ENCODE measurements at regions not wholly inside any gene's neighbourhood (a gene's known extent, or its start where the extent isn't known, plus 50 kb on each side); places are given as distances from the start of the nearest gene placed in this dataset.
A peak's percentile ranks its signal among the peaks of the same experiment; 100 is the strongest.

GRCh38 chr18:55781481-55781957 lies 193.5 kb upstream of the TCF4 start:
- no peak overlapping the region for H3K4me3 ChIP-seq (ENCODE audit: low read depth, low read length)
- no peak for DNase-seq (ENCODE audit: low read depth)
- TF ChIP-seq, protein P1, sequence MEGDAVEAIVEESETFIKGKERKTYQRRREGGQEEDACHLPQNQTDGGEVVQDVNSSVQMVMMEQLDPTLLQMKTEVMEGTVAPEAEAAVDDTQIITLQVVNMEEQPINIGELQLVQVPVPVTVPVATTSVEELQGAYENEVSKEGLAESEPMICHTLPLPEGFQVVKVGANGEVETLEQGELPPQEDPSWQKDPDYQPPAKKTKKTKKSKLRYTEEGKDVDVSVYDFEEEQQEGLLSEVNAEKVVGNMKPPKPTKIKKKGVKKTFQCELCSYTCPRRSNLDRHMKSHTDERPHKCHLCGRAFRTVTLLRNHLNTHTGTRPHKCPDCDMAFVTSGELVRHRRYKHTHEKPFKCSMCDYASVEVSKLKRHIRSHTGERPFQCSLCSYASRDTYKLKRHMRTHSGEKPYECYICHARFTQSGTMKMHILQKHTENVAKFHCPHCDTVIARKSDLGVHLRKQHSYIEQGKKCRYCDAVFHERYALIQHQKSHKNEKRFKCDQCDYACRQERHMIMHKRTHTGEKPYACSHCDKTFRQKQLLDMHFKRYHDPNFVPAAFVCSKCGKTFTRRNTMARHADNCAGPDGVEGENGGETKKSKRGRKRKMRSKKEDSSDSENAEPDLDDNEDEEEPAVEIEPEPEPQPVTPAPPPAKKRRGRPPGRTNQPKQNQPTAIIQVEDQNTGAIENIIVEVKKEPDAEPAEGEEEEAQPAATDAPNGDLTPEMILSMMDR (IDR thresholded peaks at IDR 0.05; ENCODE audit: insufficient read depth, low read depth, low read length) = peak; percentile 74
- CTCF ChIA-PET = interaction anchor here (0.6 to 2.5 kb wide), 11 partner anchors 8 to 795 kb away, joined by 3 to 9 read pairs (median 4); no protein-coding TSS in a partner anchor
- POLR2A ChIA-PET = no interaction called here
- no peaks in the 10 kb centered on the region for H3K36me3 ChIP-seq (ENCODE audit: control insufficient read depth, insufficient read depth, low read length)
- no peaks in the 10 kb centered on the region for H3K27me3 ChIP-seq (ENCODE audit: control insufficient read depth, insufficient read depth, low read length)

GRCh38 chr18:55780586-55781071 lies 192.6 kb upstream of the TCF4 start:
- TF ChIP-seq, protein P1 (IDR thresholded peaks at IDR 0.05; ENCODE audit: insufficient read depth, low read depth, low read length) = no peak
- no peak for DNase-seq (ENCODE audit: low read depth)
- POLR2A ChIA-PET = no interaction called here

GRCh38 chr18:55779691-55780585 lies 191.9 kb upstream of the TCF4 start:
- no peaks in the 10 kb centered on the region for H3K36me3 ChIP-seq (ENCODE audit: control insufficient read depth, insufficient read depth, low read length)
- no peak for DNase-seq (ENCODE audit: low read depth)
- ChIA-PET CTCF (interaction anchor here (0.6 to 3.2 kb wide), 11 partner anchors 9 to 546 kb away, joined by 3 to 15 read pairs (median 3); no protein-coding TSS in a partner anchor), POLR2A (interaction anchor here (0.5 kb wide), 1 partner anchor 198 kb away, joined by 3 read pairs; no protein-coding TSS in a partner anchor)
- no peaks in the 10 kb centered on the region for H3K27me3 ChIP-seq (ENCODE audit: control insufficient read depth, insufficient read depth, low read length)
- peak overlapping the region; percentile 73 for H3K4me3 ChIP-seq (ENCODE audit: low read depth, low read length)
- TF ChIP-seq, protein P1 (IDR thresholded peaks at IDR 0.05; ENCODE audit: insufficient read depth, low read depth, low read length) = no peak

More at GRCh38 chr18:55780586-55781071, 192.6 kb upstream of the TCF4 start:
- CTCF ChIA-PET = interaction anchor here (0.7 to 3.2 kb wide), 6 partner anchors 134 to 547 kb away, joined by 3 to 15 read pairs (median 4); no protein-coding TSS in a partner anchor
- H3K4me3 ChIP-seq (ENCODE audit: low read depth, low read length) = peak overlapping the region; percentile 73
- no peaks in the 10 kb centered on the region for H3K27me3 ChIP-seq (ENCODE audit: control insufficient read depth, insufficient read depth, low read length)
- H3K36me3 ChIP-seq (ENCODE audit: control insufficient read depth, insufficient read depth, low read length) = no peaks in the 10 kb centered on the region

DNA sequence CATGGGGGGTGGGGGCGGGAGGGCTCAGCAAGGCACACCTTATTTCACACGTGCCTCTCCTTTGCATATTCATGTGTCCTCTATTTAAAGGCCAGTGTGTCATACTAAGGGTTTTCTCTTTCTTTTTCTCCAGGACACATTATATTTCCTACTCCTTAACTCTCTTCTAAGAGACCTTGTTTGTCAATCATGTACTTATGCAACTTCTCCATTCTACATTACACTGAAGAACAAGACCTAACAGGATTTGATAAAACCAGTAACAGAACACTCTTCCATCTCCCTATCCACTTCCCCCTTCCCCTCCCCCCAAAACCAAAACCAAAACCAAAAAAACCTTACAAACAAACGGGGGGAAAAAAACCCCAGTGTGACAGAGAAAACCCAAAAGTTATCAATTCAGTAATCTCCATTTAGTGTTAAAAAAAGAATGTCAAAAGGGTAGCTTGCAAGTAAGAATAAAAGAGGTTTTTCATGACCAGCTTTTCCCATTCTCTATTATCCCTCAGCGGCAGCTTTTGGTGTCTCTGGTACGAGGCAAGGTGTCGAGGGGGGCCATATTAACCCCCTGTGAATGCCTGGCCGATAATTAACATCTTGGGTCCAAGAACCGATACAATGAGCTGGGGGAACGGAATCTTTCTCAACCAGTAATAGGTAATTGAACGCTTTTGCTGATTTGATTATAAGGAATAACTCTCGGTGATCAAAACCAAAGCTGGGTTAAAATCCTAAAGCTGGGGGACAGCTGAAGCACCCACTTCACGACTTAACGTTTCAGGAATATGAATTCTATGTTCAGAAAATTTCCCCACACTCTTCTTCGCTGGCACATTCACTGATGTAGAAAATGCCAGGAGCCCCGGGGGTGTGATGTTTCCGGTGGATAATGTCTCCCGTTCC lies 191.0 kb upstream of the TCF4 start:
- DNase-seq (ENCODE audit: low read depth) = no peak
- no peaks in the 10 kb centered on the region for H3K36me3 ChIP-seq (ENCODE audit: control insufficient read depth, insufficient read depth, low read length)
- H3K27me3 ChIP-seq (ENCODE audit: control insufficient read depth, insufficient read depth, low read length) = no peaks in the 10 kb centered on the region
- H3K4me3 ChIP-seq (ENCODE audit: low read depth, low read length) = peak overlapping the region; percentile 73
- ChIA-PET POLR2A (interaction anchor here (0.7 kb wide), 1 partner anchor 10 kb away, joined by 3 read pairs; no protein-coding TSS in a partner anchor), CTCF (interaction anchor here (0.6 to 3.2 kb wide), 8 partner anchors 10 to 683 kb away, joined by 3 to 15 read pairs (median 3); no protein-coding TSS in a partner anchor)
- TF ChIP-seq, protein P1 (IDR thresholded peaks at IDR 0.05; ENCODE audit: insufficient read depth, low read depth, low read length) = no peak
